Neural cell (in vitro differentiated cells): ENCODE measurements at regions not wholly inside any gene's neighbourhood (a gene's known extent, or its start where the extent isn't known, plus 50 kb on each side); places are given as distances from the start of the nearest gene placed in this dataset.

ENCODE experiments used
- H2AFZ ChIP-seq: fragments of 200-600, 300-800 bp; sonication (generic), shearing (Covaris generic); 2 replicates; pipeline ENCODE4 v1.6.0; 2014; ENCODE audit warnings: low read depth, mild to moderate bottlenecking, antibody characterized with exemption, low read length, moderate library complexity
- H3F3A ChIP-seq: fragments of 200-600 bp; shearing (Covaris generic); 2 replicates; pipeline ENCODE4 v1.6.1; 2016; ENCODE audit warnings: mild to moderate bottlenecking, moderate library complexity, mixed read lengths, antibody characterized with exemption, low read length; ENCODE audit not compliant: insufficient read depth, poor library complexity, severe bottlenecking
- H3K27ac ChIP-seq: fragments of 200-600, 300-800 bp; sonication (generic), shearing (Covaris generic); 2 replicates; pipeline ENCODE4 v1.5.1; 2014; ENCODE audit warnings: mild to moderate bottlenecking, low read length, moderate library complexity
- H3K27me3 ChIP-seq: fragments of 300-800, 200-600 bp; sonication (generic), shearing (Covaris generic); 2 replicates; pipeline ENCODE4 v1.6.0; 2014; ENCODE audit warnings: mild to moderate bottlenecking, low read depth, low read length, moderate library complexity; ENCODE audit not compliant: insufficient read depth
- H3K36me3 ChIP-seq: fragments of 300-800, 200-600 bp; sonication (generic), shearing (Covaris generic); 2 replicates; pipeline ENCODE4 v1.5.1; 2014; ENCODE audit warnings: mild to moderate bottlenecking, antibody characterized with exemption, low read length, moderate library complexity; ENCODE audit not compliant: insufficient read depth
- H3K4me2 ChIP-seq: fragments of 300-800, 200-600 bp; sonication (generic), shearing (Covaris generic); 2 replicates; pipeline ENCODE4 v1.6.0; 2014; ENCODE audit warnings: mild to moderate bottlenecking, low read length
- H3K4me3 ChIP-seq: fragments of 300-800, 200-600 bp; sonication (generic), shearing (Covaris generic); 2 replicates; pipeline ENCODE4 v1.5.1; 2014; ENCODE audit warnings: mild to moderate bottlenecking, low read length, moderate library complexity
- H3K79me2 ChIP-seq: fragments of 200-600 bp; shearing (Covaris generic); replicated peaks from 2 replicates; pipeline ENCODE4 v1.6.0; 2014; ENCODE audit warnings: mild to moderate bottlenecking, low read length, moderate library complexity; ENCODE audit not compliant: insufficient read depth
- H3K9ac ChIP-seq: fragments of 300-800, 200-600 bp; sonication (generic), shearing (Covaris generic); 2 replicates; pipeline ENCODE4 v1.6.1; 2016; ENCODE audit warnings: mild to moderate bottlenecking, low read length, mixed read lengths
- H3K9me2 ChIP-seq: fragments of 200-600 bp; shearing (Covaris generic); 2 replicates; pipeline ENCODE4 v1.6.1; 2016; ENCODE audit warnings: mild to moderate bottlenecking, low read length, mixed read lengths; ENCODE audit not compliant: insufficient read depth
- H3K9me3 ChIP-seq: fragments of 200-600, 300-800 bp; sonication (generic), shearing (Covaris generic); 2 replicates; pipeline ENCODE4 v1.6.1; 2016; ENCODE audit warnings: mild to moderate bottlenecking, mixed run types, low read length, moderate library complexity, mixed read lengths
- H4K20me1 ChIP-seq: fragments of 200-600 bp; shearing (Covaris generic); 2 replicates; pipeline ENCODE4 v1.6.1; 2016; ENCODE audit warnings: mild to moderate bottlenecking, mixed run types; ENCODE audit not compliant: insufficient read depth
- CTCF ChIP-seq: fragments of 450-650 bp; IDR thresholded peaks from 2 replicates; pipeline ENCODE4 v1.5.1; 2014; ENCODE audit warnings: antibody characterized with exemption, mild to moderate bottlenecking, moderate library complexity; ENCODE audit not compliant: poor library complexity, severe bottlenecking
- EP300 ChIP-seq: fragments of 450-650 bp; conservative IDR thresholded peaks from 2 replicates; pipeline ENCODE4 v1.6.1; 2014; ENCODE audit warnings: antibody characterized with exemption, mild to moderate bottlenecking, moderate library complexity; ENCODE audit not compliant: poor library complexity, severe bottlenecking
- EZH2 ChIP-seq: fragments of 200-600, 300-800 bp; shearing (Covaris generic), sonication (generic); IDR thresholded peaks from 2 replicates; pipeline ENCODE4 v1.6.1; 2014; ENCODE audit warnings: antibody characterized with exemption, low read length, borderline replicate concordance, mild to moderate bottlenecking; ENCODE audit not compliant: insufficient read depth, poor library complexity, severe bottlenecking
- MXI1 ChIP-seq: fragments of 450-650 bp; conservative IDR thresholded peaks from 2 replicates; pipeline ENCODE4 v1.6.1; 2014; ENCODE audit warnings: antibody characterized with exemption, mild to moderate bottlenecking; ENCODE audit not compliant: poor library complexity, severe bottlenecking
- POLR2AphosphoS5 ChIP-seq: IDR thresholded peaks from 2 replicates; pipeline ENCODE4 v1.6.1; 2012
- RAD21 ChIP-seq: fragments of 450-650 bp; conservative IDR thresholded peaks from 2 replicates; pipeline ENCODE4 v1.6.1; 2014; ENCODE audit warnings: antibody characterized with exemption, mild to moderate bottlenecking, moderate library complexity
- SMC3 ChIP-seq: fragments of 450-650 bp; conservative IDR thresholded peaks from 2 replicates; pipeline ENCODE4 v1.6.1; 2014; ENCODE audit warnings: antibody characterized with exemption, mild to moderate bottlenecking, moderate library complexity; ENCODE audit not compliant: poor library complexity
- TAF1 ChIP-seq: IDR thresholded peaks from 2 replicates; pipeline ENCODE4 v1.6.1; 2012; ENCODE audit warnings: low read depth
- TF ChIP-seq, protein P1 (sequence below): IDR thresholded peaks from 2 replicates; pipeline ENCODE4 v1.6.1; 2012; ENCODE audit warnings: borderline replicate concordance

DNA sequence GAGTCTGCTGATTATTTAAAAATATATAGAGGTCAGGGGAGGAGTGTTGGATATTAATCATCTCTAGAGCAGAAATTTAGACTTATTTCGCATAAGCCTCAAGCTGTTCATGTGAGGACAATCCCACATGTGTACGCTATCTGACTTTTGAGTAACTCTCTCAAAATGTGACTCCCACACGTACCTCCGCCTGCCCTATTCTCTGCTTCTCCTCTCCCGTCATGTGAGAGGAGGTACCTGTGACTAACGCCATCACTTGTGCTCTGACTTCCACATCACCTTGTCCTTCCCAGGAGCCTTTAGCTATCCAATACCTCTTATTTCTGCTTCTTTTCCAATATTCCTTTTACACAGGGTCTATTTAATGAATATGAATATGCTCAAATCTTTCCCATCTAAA lies 119.3 kb upstream of the CALCR start:
- no peaks in the 10 kb centered on the region for H4K20me1 ChIP-seq
- no peaks in the 10 kb centered on the region for H3K9me3 ChIP-seq
- no peaks in the 10 kb centered on the region for H3K27me3 ChIP-seq
- H3K9ac ChIP-seq: no peak overlapping the region
- H3K36me3 ChIP-seq: no peaks in the 10 kb centered on the region
- TF ChIP-seq EP300 (no peak), POLR2AphosphoS5 (no peak), SMC3 (no peak), TAF1 (no peak), CTCF (no peak), EZH2 (no peak), RAD21 (no peak), MXI1 (no peak)
- TF ChIP-seq, protein P1, sequence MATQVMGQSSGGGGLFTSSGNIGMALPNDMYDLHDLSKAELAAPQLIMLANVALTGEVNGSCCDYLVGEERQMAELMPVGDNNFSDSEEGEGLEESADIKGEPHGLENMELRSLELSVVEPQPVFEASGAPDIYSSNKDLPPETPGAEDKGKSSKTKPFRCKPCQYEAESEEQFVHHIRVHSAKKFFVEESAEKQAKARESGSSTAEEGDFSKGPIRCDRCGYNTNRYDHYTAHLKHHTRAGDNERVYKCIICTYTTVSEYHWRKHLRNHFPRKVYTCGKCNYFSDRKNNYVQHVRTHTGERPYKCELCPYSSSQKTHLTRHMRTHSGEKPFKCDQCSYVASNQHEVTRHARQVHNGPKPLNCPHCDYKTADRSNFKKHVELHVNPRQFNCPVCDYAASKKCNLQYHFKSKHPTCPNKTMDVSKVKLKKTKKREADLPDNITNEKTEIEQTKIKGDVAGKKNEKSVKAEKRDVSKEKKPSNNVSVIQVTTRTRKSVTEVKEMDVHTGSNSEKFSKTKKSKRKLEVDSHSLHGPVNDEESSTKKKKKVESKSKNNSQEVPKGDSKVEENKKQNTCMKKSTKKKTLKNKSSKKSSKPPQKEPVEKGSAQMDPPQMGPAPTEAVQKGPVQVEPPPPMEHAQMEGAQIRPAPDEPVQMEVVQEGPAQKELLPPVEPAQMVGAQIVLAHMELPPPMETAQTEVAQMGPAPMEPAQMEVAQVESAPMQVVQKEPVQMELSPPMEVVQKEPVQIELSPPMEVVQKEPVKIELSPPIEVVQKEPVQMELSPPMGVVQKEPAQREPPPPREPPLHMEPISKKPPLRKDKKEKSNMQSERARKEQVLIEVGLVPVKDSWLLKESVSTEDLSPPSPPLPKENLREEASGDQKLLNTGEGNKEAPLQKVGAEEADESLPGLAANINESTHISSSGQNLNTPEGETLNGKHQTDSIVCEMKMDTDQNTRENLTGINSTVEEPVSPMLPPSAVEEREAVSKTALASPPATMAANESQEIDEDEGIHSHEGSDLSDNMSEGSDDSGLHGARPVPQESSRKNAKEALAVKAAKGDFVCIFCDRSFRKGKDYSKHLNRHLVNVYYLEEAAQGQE: no peak
- H3K27ac ChIP-seq: no peak overlapping the region
- H3K9me2 ChIP-seq: no peaks in the 10 kb centered on the region
- H3F3A ChIP-seq: no peaks in the 10 kb centered on the region
- H3K4me2 ChIP-seq: no peak overlapping the region
- no peak overlapping the region for H3K4me3 ChIP-seq
- H3K79me2 ChIP-seq: no peaks in the 10 kb centered on the region
- no peak overlapping the region for H2AFZ ChIP-seq

- Histone ChIP-seq H3K4me2 (no peak overlapping the region), H3K79me2 (no peaks in the 10 kb centered on the region), H3F3A (no peaks in the 10 kb centered on the region)
Measured at GRCh38 chr7:93690021-93690420, 115.5 kb upstream of the CALCR start.

DNA sequence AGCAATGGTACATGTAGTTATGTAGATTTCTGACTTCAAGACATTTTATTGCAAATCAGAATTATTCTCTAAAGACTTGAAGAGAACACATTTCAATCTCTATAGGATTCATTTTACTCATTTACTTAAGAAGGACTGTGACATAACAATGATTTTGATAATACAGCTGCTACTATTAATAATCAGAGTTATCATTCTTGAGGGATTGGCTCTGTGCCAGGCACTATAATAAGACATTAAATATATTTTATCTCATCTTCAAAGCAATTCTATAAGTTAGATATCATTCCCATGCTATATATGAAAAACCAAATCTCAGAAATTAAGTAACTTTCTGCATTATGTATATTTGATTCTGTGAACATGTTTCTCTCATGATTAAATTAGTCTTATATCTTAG lies 103.7 kb upstream of the CALCR start:
- no peak for TF ChIP-seq MXI1
- no peak for TF ChIP-seq EP300
- no peak for TF ChIP-seq SMC3
- TF ChIP-seq RAD21: no peak
- no peak for TF ChIP-seq EZH2
- TF ChIP-seq, protein P1: no peak
- TF ChIP-seq POLR2AphosphoS5: no peak
- no peak for TF ChIP-seq TAF1
- TF ChIP-seq CTCF: no peak

More at GRCh38 chr7:93690021-93690420, 115.5 kb upstream of the CALCR start:
- H3K9me3 ChIP-seq: no peaks in the 10 kb centered on the region
- no peak overlapping the region for H3K9ac ChIP-seq
- no peaks in the 10 kb centered on the region for H3K9me2 ChIP-seq
- TF ChIP-seq EP300 (no peak), RAD21 (no peak), MXI1 (no peak), POLR2AphosphoS5 (no peak)
- no peaks in the 10 kb centered on the region for H3K27me3 ChIP-seq
- no peak overlapping the region for H3K4me3 ChIP-seq
- no peaks in the 10 kb centered on the region for H3K36me3 ChIP-seq
- no peaks in the 10 kb centered on the region for H4K20me1 ChIP-seq
- no peak overlapping the region for H3K27ac ChIP-seq
- H2AFZ ChIP-seq: no peak overlapping the region

More for the DNA sequence above, 103.7 kb upstream of the CALCR start:
- Histone ChIP-seq H2AFZ (no peak overlapping the region), H3K4me3 (no peak overlapping the region), H3K9ac (no peak overlapping the region), H3K27me3 (no peaks in the 10 kb centered on the region), H3K27ac (no peak overlapping the region), H3K9me2 (no peaks in the 10 kb centered on the region), H3F3A (no peaks in the 10 kb centered on the region), H3K79me2 (no peaks in the 10 kb centered on the region), H4K20me1 (no peaks in the 10 kb centered on the region), H3K4me2 (no peak overlapping the region), H3K36me3 (no peaks in the 10 kb centered on the region), H3K9me3 (no peaks in the 10 kb centered on the region)
